Fibroblast of villous mesenchyme (primary cell): ENCODE measurements at regions not wholly inside any gene's neighbourhood (a gene's known extent, or its start where the extent isn't known, plus 50 kb on each side); places are given as distances from the start of the nearest gene placed in this dataset.
"Not testable (repeated sequence)": the region's sequence is repeated elsewhere in the genome, so short reads cannot be mapped to it uniquely, and the experiment has no call there.

Source experiments
- DNase-seq: peaks from one replicate; pipeline ENCODE4 v3.0.0-alpha.2; 2010; ENCODE audit warnings: low read depth
- H3K4me3 ChIP-seq: 2 replicates; pipeline ENCODE4 v1.5.1; 2011; ENCODE audit warnings: low read depth, mild to moderate bottlenecking, low read length
- CTCF ChIP-seq: IDR thresholded peaks from 2 replicates; pipeline ENCODE4 v1.5.1; 2012; ENCODE audit warnings: low read depth, mild to moderate bottlenecking, low read length; ENCODE audit not compliant: insufficient read depth

- DNase-seq = no peak
- TF ChIP-seq CTCF = no peak
- H3K4me3 ChIP-seq = no peak overlapping the region
Measured at GRCh38 chr3:87555290-87555689, 278.9 kb upstream of the POU1F1 start.

- no peak for DNase-seq
- TF ChIP-seq CTCF = no peak
- no peak overlapping the region for H3K4me3 ChIP-seq
Measured at GRCh38 chr3:87553058-87553457, 276.7 kb upstream of the POU1F1 start.

GRCh38 chr3:87550892-87551291, 274.5 kb upstream of the POU1F1 start:
- no peak for TF ChIP-seq CTCF
- no peak for DNase-seq
- H3K4me3 ChIP-seq = no peak overlapping the region

GRCh38 chr3:87549208-87549607, 272.8 kb upstream of the POU1F1 start:
- no peak overlapping the region for H3K4me3 ChIP-seq
- TF ChIP-seq CTCF = no peak
- no peak for DNase-seq

GRCh38 chr3:87548271-87548670, 271.9 kb upstream of the POU1F1 start:
- no peak for DNase-seq
- H3K4me3 ChIP-seq = no peak overlapping the region
- TF ChIP-seq CTCF = no peak

- TF ChIP-seq CTCF = no peak
- no peak overlapping the region for H3K4me3 ChIP-seq
- DNase-seq = no peak
Measured at GRCh38 chr3:87546216-87546615, 269.8 kb upstream of the POU1F1 start.

- H3K4me3 ChIP-seq, DNase-seq: not testable (repeated sequence)
Measured at GRCh38 chr3:87543408-87543807, 267.0 kb upstream of the POU1F1 start.

- DNase-seq = no peak
- H3K4me3 ChIP-seq = no peak overlapping the region
- no peak for TF ChIP-seq CTCF
Measured at GRCh38 chr3:87541723-87542122, 265.3 kb upstream of the POU1F1 start.

- not testable (repeated sequence) for DNase-seq
Measured at GRCh38 chr3:87538722-87539121, 262.3 kb upstream of the POU1F1 start.

More at GRCh38 chr3:87538722-87539121, 262.3 kb upstream of the POU1F1 start:
- not testable (repeated sequence) for H3K4me3 ChIP-seq
